NCI-H1417 (cell line): ENCODE measurements at regions not wholly inside any gene's neighbourhood (a gene's known extent, or its start where the extent isn't known, plus 50 kb on each side); places are given as distances from the start of the nearest gene placed in this dataset.
A peak's percentile ranks its signal among the peaks of the same experiment; 100 is the strongest.
"Not testable (repeated sequence)": the region's sequence is repeated elsewhere in the genome, so short reads cannot be mapped to it uniquely, and the experiment has no call there.

Experiments
- DNase-seq, 3 experiments: peaks; one replicate each; lab custom pipeline; 2025; lab: John Stamatoyannopoulos, UW

DNA sequence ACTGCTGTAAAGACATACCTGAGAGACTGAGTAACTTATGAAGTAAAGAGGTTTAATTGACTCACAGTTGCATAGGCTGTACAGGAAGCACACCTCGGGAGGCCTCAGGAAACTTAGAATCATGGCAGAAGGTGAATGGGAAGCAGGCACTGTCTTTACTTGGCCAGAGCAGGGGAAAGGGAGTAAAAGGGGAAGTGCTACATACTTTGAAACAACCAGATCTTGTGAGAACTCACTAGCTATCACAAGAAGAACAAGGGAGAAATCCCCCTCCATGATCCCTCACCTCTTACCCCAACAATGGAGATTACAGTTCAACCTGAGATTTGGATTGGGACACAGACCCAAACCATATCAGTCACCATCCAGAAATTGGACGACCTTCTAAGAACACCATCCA, 1285.8 kb upstream of the CDH9 start:
- no peak for DNase-seq

DNA sequence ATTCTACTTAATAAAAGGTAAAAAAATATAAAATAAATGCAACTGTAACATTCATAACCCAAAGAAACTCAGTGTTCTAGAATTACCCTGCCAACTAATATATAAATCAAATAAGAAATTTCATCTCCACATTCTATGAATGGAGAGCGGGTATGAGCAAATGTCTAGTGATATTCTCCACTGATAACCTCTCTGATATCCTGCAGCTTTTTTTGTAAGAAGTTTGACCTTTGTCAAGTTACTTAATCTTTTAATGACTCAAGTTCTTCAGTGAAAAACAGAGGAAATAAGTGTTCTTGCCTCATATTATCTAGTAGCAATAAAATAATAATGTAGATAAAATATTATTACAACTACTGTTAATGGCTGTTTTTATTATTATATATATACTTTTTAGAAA, 1275.6 kb upstream of the CDH9 start:
- no peak for DNase-seq

DNA sequence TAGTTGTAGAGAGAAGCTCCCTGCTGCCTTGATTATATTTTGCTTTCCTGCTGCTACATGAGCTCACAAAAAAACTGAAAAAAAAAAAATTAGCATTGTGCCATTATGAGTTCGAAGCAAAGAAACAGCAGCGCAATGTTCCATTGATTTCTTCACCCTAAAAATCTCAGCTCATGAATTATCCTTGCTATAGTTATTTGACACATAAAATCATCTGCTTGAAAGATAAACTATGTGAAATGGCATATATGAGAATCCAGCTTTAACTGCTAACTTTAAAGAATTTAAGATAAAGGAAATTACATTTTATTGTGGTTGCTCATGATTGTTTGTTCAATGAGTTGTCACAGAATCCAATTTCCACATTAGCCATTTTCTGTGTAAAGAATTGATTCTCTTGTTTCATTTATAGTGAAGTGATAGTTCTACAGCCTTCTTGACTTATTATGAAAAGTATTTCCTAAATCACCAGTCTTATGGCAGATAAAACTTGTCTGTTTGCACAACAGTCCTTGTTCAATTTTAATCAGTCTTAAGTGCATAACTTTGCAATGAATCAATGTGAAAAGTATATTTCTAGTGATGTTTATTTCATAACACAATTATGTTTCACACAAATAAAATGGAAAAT, 1275.0 kb upstream of the CDH9 start:
- no peak for DNase-seq

DNA sequence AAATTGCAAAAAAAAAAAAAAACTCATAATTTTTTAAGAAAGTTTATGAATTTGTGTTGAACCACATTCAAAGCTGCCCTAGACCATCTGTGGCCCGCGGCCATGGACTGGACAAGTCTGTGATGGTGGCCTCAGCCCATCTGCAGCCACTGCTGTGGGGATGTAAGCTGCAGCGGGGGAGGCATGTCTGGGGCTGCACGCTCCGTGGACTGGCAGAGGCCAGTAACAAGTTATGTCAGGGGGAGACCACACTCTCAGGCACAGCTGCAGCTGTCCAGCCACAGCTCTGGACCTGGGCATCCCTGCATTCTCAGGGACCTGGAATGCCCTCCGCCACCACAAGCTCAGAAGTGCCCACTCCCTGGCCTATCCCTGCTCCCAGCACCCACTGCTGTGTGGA, 1272.3 kb upstream of the CDH9 start:
- DNase-seq = no peak

DNA sequence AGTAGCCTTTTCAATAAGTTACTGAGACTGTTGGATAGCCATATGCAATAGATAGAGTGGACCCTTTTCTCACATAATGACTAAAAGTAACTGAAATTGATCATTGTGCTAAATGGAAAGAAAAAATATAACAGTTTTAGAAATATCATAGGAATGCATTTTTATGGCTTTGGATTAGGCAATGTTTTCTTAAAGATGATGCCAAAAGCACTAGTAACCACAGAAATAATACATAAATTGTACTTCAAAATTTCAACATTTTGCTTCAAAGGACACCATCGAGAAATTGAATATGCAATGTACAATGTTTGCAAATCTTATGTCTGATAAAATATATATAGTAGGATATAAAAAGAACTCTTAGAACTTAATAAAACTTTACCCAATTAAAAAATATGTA, 1267.5 kb upstream of the CDH9 start:
- DNase-seq = no peak

DNA sequence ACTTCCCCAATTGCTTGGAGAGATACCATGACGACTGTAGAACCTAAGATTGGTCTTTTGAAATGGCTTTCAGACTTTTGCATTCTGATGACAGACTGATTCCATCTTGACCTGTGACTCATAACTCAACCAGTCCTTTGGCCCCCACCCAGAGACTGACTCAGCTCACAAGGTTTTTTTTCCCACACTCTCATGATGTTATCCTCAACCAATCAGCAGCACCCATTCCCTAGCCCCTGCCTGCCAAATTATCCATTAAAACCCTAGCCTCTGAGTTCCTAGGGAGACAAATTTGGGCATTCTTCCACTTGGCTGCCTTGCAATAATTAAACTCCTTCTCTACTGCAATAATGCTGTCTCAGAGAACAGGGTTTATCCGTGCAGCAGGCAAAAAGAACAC, 1263.3 kb upstream of the CDH9 start:
- no peak for DNase-seq

DNA sequence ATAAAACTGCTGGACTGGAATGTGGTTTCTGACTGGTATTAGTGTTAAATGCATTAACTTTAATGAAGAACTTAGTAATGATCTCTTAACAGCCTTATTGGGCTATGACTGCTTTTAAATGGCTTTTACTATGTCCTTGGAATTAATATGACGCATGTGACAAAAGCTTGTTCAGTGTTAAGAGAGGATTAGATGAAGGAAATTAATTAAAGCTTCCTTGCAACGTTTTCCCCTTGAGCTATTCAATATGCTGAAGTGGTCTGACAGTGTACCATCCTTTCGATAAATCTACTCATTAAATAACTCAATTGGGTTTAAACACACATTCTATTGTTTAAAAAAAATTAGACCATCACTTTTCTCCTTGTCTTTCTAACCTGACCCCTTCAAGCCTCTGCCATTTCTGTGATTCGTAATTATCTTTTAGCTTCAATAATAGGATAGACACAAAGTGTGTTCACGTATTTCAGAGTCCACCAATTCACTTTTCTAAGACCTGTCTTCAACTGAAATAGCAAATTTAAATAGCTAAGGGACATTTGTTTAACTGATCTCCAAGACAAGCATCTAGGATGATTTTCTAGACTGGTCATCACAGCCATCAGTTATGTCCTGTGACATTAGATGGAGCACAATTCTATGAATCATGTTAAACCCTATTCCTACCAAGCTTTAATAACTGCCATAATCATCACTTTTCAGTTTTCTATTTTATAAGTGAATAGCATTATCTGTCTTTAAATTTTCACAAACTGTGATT, 1258.0 kb upstream of the CDH9 start:
- peak in 1 of 3 experiments; percentile 64 for DNase-seq

DNA sequence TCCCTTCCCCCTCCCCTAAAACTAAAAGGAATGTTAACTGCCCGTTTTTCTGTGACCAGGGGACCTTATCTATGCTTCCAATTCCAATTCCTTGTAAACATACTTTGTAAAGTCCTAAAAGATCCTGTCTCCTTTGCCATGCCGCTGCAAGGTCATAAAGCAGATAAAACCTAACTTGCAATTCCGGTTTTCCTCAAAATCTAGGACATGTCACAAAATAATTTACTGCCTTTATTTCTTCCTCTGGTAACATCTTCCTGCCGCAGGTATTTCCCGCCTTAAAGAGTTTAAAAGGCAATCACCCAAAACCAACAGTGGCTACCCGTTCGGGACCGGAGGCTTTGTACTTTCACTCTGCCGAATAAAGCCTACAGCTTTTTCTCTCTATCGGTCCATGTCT, 1248.6 kb upstream of the CDH9 start:
- not testable (repeated sequence) for DNase-seq

DNA sequence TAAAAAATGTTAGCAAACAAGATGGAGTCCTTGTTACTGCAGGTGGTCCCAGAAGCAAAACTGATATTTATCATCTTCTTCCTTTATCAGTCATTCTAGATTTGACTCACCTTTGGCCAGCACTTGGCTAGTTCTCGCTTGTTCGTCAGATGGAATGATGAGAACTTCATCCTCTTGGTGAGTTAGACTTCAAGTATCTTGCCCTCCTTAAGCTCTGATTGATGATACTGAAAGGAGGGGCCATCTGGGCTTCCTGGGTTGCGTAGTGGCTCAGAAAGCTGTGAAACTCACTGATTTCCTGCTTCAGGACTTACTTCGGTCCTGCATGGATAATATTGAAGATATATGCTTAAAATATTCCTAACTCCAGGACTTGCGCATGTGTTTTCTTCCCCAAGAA, 1248.2 kb upstream of the CDH9 start:
- no peak for DNase-seq

DNA sequence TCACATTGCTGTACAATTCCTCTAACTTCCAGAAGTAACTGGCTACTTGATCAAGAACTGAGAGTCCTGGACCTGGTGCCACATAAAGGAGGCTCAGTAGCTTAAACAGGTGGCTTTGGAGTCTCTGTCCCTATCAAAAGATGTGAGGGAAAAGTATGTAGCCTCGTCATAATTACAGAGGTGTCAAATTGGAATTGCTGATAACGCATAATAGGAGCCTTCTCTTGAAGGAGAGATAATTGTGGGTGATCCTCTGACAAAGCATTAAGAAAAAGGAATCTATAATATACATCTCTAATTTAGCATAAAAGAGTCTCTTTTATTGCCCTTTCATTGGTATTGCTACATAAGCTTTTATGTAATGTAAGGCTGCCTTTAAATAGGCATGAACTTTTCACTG, 1246.4 kb upstream of the CDH9 start:
- DNase-seq = peak in 1 of 3 experiments; percentile 26

DNA sequence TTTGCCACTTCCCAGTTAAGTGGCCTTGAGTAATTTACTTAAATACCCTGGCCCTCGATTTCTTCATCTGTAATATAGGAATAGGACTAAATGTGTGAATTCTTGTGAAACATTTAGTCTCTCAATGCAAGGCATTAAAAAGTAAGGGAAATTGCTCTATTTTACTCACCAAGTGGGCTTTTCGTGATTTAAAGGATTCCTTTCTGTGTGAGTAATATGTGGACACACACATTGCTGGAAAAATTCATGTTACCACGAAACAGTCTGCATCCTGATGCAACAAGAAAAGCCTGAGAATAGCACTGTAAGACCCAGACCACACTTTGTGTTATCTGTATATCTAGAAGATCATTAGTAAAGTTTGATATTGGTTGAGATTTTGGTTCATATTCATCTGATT, 1243.0 kb upstream of the CDH9 start:
- DNase-seq = no peak

DNA sequence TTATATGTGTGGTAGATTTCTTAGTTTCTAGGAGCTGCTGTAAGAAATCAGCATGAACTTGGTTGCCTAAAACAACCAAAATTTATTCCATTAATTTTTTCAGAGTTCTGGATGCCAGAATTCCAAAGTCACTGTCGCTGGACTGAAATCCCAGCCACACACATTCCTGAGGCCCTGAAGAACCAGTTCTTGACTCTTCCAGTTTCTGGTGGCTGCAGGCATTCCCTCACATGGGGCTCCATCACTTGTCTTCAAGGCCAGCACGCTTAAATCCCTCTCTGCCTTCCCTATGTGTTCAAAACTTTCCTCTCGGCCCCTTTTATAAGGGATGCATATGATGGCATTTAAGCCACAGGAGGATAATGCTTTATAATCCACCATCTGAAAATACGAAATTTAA, 1237.5 kb upstream of the CDH9 start:
- no peak for DNase-seq

DNA sequence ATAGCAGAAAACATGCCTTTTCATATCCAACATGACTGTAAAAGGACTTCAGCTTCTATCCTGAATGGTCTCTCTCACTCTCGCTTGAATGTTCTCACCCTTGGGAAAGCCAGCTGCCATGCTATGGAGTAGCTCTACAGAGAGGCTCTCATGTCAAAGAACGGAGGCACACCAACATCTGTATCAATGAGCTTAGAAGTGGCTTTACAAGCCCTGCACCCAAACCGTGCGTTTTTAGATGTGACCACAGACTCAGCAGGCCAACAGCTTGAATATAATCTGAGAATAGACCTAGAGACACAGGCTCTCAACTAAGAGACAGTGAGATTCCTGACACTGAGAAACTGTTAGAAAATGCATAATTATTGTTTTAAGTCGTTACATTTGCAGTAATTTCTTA, 1231.6 kb upstream of the CDH9 start:
- DNase-seq = no peak

DNA sequence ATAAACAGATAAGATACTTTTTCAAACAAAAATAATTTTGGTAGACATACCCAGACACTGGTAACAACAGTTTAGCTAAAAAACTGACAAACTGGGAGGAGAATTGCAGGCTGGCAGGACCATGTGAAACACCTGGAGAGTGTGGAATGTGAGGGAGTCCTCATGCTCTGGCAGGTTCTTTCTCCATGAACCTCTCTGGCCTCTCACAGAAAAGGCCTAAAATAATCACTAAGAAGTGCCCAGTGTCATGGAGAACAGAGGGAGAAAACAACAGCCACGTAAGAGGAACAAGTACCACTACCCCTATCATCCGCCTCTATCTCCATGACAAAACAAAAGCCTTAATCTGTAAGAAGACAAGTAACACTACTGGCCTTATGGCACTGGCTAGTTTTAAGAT, 1227.5 kb upstream of the CDH9 start:
- DNase-seq = no peak

DNA sequence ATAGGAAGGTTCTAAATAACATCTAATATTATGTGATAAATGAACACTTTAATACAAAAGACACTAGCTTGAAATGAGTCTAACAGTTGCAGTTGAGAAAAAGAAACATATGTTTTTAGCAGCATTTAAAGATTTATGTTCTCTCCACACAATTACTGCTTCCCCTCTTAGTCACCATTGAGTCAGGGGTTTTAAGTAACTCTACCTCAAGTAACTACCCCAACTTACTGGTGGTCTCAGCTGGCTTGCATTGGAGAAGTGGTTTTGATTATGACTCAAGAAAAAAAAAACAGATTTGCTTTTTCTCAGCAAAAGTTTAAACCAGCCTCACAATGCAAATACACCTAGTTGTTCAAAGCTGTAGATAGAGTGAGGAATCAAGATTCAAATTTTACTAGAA, 1216.5 kb upstream of the CDH9 start:
- DNase-seq = no peak

DNA sequence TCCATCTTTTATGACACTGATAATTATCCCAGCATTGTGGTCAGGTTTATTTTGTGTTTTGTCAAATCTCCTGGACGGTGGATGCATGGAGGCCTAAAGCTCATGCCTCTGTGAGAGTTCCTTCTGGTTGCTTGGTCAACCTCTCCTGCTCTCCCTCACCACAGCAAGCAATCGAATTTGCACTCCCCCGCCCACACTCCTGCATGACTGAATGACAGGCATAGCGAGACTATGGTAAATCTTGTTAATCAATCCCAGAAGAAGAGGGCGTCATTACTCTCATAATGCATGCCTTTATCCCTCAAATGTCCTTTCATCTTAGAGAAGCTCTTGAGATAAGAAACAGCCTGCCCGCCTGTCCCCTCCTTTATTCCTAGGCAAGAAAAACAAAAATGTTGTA, 1215.0 kb upstream of the CDH9 start:
- DNase-seq = no peak

DNA sequence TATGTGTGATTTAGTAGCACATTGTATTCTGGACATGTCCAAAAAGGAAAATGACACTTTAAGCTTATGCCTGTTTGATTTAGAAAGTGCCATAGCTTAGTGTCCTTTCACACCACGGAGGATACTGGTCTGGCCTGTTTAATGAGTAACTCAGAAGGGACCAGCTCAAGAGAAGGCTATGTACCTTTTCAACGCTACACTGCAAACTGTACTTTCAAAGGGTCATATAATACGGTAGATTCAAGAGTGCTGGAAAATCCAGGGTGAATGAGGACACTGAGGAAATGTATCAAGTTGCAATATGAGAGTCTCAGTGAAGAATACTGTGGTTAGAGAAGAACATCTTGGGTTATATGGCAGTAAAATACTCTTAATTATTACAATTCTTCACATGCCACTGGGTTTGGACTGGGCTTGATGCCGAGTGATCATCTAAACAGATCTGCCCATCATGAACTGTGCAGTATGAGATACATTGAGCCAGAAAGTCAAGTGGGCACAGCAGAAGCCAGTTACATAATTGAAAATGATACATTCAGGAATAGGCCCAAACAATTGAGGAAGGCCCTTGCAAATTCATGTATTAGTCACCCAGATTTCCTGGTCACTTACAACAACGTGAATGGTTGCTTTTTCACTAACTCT, 1211.5 kb upstream of the CDH9 start:
- DNase-seq = no peak

DNA sequence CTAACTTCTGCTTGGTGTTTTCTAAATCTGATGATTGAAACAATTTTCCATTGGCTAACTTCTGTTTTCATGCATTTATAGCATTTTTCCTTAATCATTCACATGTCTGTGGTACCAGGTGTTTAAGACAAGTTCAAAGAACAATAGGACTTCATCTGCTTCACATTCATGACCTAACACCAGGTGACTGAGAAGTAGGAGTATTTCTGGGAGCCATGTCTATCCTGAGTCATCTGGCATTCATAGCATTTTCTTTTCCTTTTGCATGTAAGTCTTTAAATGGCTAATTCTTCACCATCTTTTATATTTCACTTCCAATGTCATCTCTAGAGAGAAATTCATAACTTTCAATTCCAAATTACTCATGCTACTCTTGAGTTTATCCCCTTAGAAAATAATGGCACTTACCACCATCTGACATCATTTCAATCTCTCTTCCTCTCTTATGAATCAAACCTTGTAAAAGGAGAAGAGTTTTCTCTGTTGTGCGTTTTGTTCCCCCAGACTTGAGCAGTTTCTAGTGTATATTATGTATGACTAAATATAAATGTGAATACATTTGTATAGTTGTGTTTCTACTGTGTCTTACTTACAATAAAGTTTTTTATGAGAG, 1196.1 kb upstream of the CDH9 start:
- no peak for DNase-seq

DNA sequence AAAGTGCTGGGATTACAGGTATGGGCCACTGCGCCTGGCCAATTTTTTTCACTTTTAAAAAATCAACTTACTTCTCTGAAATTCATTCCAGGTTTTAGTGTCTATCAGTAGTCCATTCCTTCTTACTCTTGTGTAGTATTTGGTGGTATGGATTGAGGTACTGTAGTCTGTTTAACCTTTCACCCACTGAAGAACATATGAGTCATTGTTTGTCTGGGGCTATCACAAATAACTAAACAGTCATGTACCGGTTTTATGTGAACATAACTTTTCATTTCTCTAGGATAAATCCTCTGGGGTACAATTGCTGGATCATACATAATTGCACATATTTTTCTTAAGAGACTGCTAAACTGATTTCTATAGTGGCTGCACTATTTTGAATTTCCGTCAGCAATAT, 1188.0 kb upstream of the CDH9 start:
- DNase-seq = no peak

DNA sequence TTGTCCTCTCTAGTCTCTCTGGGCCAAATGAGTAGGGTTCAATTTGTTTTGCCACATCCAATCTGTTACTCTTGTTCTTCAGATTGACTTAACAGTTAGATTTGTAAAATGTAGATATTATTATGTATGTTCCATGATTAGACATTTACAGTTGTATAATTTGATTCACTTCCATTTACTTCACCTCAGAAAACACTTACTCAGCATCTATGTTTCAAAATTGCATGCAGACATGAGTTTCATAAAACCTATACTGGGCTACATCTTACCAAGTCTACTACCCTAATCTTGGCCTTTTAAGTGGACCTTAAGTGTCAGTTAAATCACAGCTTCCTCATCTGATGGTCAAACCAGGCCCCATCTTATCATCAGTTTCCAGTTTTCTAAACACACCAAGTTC, 1181.2 kb upstream of the CDH9 start:
- DNase-seq = no peak

DNA sequence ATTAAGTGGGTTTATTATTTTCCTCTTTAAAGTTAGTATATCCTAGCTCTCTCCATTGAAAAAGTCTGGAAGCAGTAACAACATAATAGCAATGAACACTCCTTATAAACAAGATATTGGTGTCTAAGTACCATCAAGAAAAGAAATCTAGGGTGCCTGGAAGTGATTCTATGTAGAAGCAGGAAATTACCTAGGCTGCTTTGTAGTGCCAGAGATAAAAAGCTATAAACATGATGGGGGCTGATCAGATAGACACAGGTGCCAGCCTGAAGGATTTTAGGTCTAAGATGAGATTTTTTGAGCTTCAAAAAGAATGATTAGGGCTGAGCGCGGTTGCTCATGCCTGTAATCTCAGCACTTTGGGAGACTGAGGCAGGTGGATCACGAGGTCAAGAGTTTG, 1179.3 kb upstream of the CDH9 start:
- DNase-seq = no peak

DNA sequence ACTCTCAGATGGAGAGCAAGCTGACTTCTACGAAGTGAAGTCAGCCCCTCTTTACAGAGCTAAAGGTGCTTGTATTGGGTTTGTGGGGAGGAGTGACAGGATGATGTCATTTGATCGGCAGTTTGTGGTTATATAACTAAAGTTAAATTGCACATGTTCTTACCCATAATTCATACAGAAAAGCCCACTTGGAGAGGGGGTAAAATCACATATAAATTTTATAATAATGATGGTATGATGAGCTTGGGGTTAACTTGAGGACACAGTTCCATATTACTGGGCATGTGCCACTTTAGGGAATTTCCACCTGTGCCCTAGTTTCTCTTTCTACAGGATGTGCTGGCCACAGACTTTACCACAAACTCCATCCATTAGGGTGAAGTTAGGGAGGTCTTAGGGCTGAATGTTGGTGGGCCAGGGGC, 1178.6 kb upstream of the CDH9 start:
- no peak for DNase-seq

DNA sequence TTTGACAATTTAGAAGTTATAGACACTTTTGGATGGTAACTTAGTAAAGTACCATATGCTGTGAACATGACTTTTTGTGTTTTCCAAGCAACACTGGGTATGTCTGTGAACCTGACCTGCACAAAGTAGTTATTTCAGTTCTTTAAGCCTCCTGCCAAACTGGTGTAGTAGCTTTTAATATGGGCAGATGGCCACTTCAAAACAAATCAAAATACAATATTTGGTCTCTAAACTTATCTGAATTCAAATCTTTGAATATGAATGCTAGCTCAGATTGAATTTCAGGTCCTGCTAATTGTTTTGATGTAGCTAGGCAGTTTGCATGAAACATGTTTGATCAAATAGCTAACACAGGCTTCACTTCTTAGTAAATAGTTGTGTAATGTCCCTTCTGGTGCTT, 1176.7 kb upstream of the CDH9 start:
- DNase-seq = peak in 1 of 3 experiments; percentile 56
